Skeletal muscle satellite cell (primary cell): ENCODE measurements at regions not wholly inside any gene's neighbourhood (a gene's known extent, or its start where the extent isn't known, plus 50 kb on each side); places are given as distances from the start of the nearest gene placed in this dataset.

ENCODE experiments used
- H3K27me3 ChIP-seq: 2 replicates; pipeline ENCODE4 v1.7.0; 2013; ENCODE audit warnings: low read length; ENCODE audit not compliant: control insufficient read depth, insufficient read depth
- H3K36me3 ChIP-seq: 2 replicates; pipeline ENCODE4 v1.7.0; 2013; ENCODE audit warnings: mild to moderate bottlenecking, control low read depth, low read length; ENCODE audit not compliant: insufficient read depth
- H3K4me1 ChIP-seq: 2 replicates; pipeline ENCODE4 v1.7.0; 2013; ENCODE audit warnings: low read length; ENCODE audit not compliant: control insufficient read depth, insufficient read depth
- H3K4me2 ChIP-seq: 2 replicates; pipeline ENCODE4 v1.7.0; 2013; ENCODE audit warnings: mild to moderate bottlenecking, low read length
- H3K4me3 ChIP-seq: 2 replicates; pipeline ENCODE4 v1.7.0; 2013; ENCODE audit warnings: low read length
- H3K9ac ChIP-seq: 2 replicates; pipeline ENCODE4 v1.7.0; 2013; ENCODE audit warnings: mild to moderate bottlenecking, low read depth, low read length, moderate library complexity
- H3K9me3 ChIP-seq: replicated peaks from 2 replicates; pipeline ENCODE4 v1.7.0; 2013; ENCODE audit warnings: mild to moderate bottlenecking, control low read depth, low read length

GRCh38 chr2:128979182-128979581, 660.5 kb upstream of the HS6ST1 start:
- H3K36me3 ChIP-seq, result no peaks in the 10 kb centered on the region

DNA sequence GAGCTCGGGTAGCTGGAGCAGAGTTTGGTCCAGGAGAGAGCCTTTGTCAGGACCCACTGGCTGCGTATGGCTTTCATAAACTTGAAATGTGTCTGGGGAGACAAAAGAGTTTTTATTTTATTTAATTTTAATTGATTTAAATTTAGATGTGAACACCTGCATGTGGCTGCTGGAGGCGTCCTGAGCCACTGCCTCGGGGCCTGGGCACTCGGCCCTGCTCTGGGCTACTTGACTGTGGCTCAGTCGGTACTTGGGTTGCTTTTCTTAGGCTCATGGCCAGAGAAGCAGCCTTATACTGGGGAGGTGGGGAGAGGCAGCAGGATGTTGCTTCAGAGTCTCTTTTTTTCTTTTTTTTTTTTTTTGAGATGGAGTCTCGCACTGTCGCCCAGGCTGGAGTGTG, 661.8 kb upstream of the HS6ST1 start:
- no peaks in the 10 kb centered on the region for H3K4me1 ChIP-seq
- H3K27me3 ChIP-seq, result no peaks in the 10 kb centered on the region
- H3K4me2 ChIP-seq, result no peak overlapping the region
- H3K4me3 ChIP-seq, result no peak overlapping the region
- H3K9ac ChIP-seq, result no peak overlapping the region
- H3K36me3 ChIP-seq, result no peaks in the 10 kb centered on the region
- H3K9me3 ChIP-seq, result peaks cover 10% of the 10 kb centered on the region

More at GRCh38 chr2:128979182-128979581, 660.5 kb upstream of the HS6ST1 start:
- Histone ChIP-seq H3K9ac (no peak overlapping the region), H3K4me3 (no peak overlapping the region), H3K27me3 (no peaks in the 10 kb centered on the region), H3K9me3 (peaks cover 10% of the 10 kb centered on the region), H3K4me2 (no peak overlapping the region), H3K4me1 (no peaks in the 10 kb centered on the region)

DNA sequence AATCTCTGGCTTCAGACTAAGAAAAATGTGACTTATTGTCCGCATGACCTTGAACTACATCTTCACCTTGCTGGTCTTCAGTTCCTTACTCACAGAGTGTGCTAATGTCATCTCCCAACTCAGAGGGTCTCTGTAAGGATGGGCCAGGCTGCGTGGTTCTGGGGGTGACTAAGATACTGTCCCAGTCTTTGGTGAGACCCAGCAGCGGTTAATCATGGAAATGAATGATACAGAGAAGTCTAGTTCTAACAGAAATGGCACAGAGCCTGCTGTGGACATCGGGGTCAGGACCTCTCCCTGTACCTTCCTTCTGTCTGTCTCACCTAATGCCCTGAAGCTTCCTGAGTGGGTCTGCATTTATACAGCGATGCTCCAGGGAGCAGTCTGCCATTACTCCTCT, 662.7 kb upstream of the HS6ST1 start:
- Histone ChIP-seq H3K36me3 (no peaks in the 10 kb centered on the region), H3K27me3 (no peaks in the 10 kb centered on the region), H3K9ac (no peak overlapping the region), H3K4me3 (no peak overlapping the region), H3K4me2 (no peak overlapping the region), H3K9me3 (peaks cover 10% of the 10 kb centered on the region), H3K4me1 (no peaks in the 10 kb centered on the region)

DNA sequence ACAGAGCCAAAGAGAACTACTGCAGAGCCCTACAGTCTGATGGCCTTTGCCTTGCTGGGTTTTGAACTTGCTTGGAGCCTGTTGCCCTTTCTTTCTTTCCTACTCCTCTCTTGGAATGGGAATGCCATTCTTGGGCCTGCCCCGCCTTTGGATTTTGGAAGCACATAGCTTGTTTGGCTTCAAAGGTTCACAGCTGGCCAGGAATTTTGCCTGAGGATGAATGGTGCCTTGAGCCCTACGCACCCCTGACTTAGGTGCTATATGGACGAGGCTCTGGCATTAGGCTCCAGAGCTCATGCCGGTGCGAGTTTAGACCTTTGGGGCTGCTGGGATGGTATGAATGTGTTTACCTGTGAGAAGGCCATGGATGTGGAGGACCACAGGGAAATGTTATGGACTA, 663.3 kb upstream of the HS6ST1 start:
- Histone ChIP-seq H3K9ac (no peak overlapping the region), H3K4me2 (no peak overlapping the region), H3K4me3 (no peak overlapping the region), H3K9me3 (peaks cover 10% of the 10 kb centered on the region), H3K4me1 (no peaks in the 10 kb centered on the region), H3K27me3 (no peaks in the 10 kb centered on the region), H3K36me3 (no peaks in the 10 kb centered on the region)

- no peaks in the 10 kb centered on the region for H3K36me3 ChIP-seq
- no peaks in the 10 kb centered on the region for H3K27me3 ChIP-seq
- no peak overlapping the region for H3K4me2 ChIP-seq
- no peak overlapping the region for H3K4me3 ChIP-seq
- H3K4me1 ChIP-seq, result no peaks in the 10 kb centered on the region
- H3K9me3 ChIP-seq, result peaks cover 10% of the 10 kb centered on the region
- H3K9ac ChIP-seq, result no peak overlapping the region
Measured at GRCh38 chr2:128982670-128983069, 664.0 kb upstream of the HS6ST1 start.

DNA sequence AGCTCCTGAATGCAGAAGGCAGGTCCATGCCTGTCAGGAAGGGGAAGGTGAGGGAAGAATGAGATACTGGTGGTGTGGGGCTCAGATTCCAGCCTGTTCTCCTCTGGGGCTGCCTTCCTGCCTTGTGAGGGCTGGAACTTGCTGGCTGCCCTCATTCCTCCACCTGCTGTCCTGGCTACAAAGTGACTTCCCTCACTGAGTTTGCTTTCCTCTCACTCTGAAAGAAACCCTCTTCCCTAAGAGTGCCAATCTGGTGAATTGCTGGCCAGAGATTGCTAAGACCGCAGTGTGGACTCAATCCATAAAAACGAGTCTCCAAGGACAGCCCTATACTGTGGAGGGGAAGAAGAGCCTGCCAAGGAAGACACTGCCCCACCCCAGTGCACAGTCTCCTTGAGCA, 664.4 kb upstream of the HS6ST1 start:
- Histone ChIP-seq H3K4me2 (no peak overlapping the region), H3K9ac (no peak overlapping the region), H3K36me3 (no peaks in the 10 kb centered on the region), H3K4me1 (no peaks in the 10 kb centered on the region), H3K4me3 (no peak overlapping the region), H3K27me3 (no peaks in the 10 kb centered on the region), H3K9me3 (peaks cover 10% of the 10 kb centered on the region)

GRCh38 chr2:128984081-128984480, 665.4 kb upstream of the HS6ST1 start:
- H3K4me3 ChIP-seq, result no peak overlapping the region
- no peaks in the 10 kb centered on the region for H3K4me1 ChIP-seq
- H3K9ac ChIP-seq, result no peak overlapping the region
- H3K27me3 ChIP-seq, result no peaks in the 10 kb centered on the region
- H3K9me3 ChIP-seq, result peaks cover 7% of the 10 kb centered on the region
- H3K4me2 ChIP-seq, result no peak overlapping the region
- no peaks in the 10 kb centered on the region for H3K36me3 ChIP-seq

- H3K36me3 ChIP-seq, result no peaks in the 10 kb centered on the region
Measured at GRCh38 chr2:128984855-128985254, 666.2 kb upstream of the HS6ST1 start.

DNA sequence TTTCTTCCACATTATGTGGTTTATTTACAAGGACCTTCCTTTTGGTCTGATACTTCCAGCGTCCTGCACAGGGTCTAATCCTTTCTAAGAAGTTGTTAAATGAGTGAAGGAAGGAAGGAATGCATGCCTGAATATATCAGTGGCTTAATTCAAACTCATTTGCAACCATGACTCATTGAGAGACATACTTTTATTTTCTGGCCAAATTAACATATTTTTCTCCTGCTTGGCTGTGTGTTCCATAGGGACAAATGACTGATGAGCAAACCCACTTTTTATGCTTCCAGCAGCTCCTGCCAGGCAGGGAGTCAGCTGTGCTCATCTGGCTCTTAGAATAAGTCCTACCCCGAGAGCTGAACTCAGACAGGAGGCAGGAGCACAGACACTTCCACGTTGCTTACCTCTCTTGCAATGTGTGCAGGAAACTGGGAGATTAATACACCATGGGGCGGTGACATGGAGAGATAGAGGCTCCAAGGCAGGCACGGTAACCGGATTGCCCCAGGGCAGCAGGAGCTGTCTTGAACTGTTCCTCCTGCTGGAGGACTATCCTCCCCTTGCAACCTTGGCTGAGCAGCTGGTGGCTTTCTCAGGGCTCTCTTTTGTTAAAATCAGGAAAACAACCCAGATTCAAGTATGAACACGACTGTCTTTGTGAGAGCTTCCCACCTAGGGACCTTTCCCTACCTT, 667.5 kb upstream of the HS6ST1 start:
- no peak overlapping the region for H3K9ac ChIP-seq
- H3K9me3 ChIP-seq, result peaks cover 4% of the 10 kb centered on the region
- no peaks in the 10 kb centered on the region for H3K27me3 ChIP-seq
- H3K36me3 ChIP-seq, result no peaks in the 10 kb centered on the region
- H3K4me1 ChIP-seq, result no peaks in the 10 kb centered on the region
- no peak overlapping the region for H3K4me3 ChIP-seq
- no peak overlapping the region for H3K4me2 ChIP-seq

More at GRCh38 chr2:128984855-128985254, 666.2 kb upstream of the HS6ST1 start:
- H3K4me1 ChIP-seq, result no peaks in the 10 kb centered on the region
- no peak overlapping the region for H3K4me3 ChIP-seq
- peaks cover 7% of the 10 kb centered on the region for H3K9me3 ChIP-seq
- H3K4me2 ChIP-seq, result no peak overlapping the region
- no peaks in the 10 kb centered on the region for H3K27me3 ChIP-seq
- H3K9ac ChIP-seq, result no peak overlapping the region

DNA sequence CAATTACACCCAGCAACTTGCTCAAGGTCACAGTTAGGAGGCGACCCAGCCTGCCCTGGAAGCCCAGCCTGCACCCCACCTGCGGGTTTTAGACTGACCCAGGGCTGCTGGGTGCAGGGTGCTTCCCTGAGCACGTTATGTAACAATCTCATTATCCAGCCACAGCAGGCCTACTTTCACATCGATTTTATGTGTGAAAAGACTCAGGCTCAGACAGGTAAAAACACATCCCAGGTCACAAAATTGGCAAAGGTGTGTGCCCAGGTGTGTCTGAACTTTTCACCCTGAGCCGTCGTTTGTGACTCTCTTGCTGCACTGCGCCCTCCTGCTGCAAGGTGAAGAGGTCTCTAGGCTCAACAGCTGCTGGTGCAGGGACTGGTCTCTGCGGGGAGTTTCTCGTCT, 668.2 kb upstream of the HS6ST1 start:
- Histone ChIP-seq H3K36me3 (no peaks in the 10 kb centered on the region), H3K4me3 (no peak overlapping the region), H3K4me1 (no peaks in the 10 kb centered on the region), H3K9ac (no peak overlapping the region), H3K4me2 (no peak overlapping the region), H3K9me3 (no peaks in the 10 kb centered on the region), H3K27me3 (no peaks in the 10 kb centered on the region)

GRCh38 chr2:128988326-128988725, 669.7 kb upstream of the HS6ST1 start:
- H3K9me3 ChIP-seq, result no peaks in the 10 kb centered on the region
- no peak overlapping the region for H3K4me2 ChIP-seq
- H3K27me3 ChIP-seq, result no peaks in the 10 kb centered on the region
- no peak overlapping the region for H3K4me3 ChIP-seq
- H3K36me3 ChIP-seq, result no peaks in the 10 kb centered on the region
- no peak overlapping the region for H3K9ac ChIP-seq
- no peaks in the 10 kb centered on the region for H3K4me1 ChIP-seq

- Histone ChIP-seq H3K27me3 (no peaks in the 10 kb centered on the region), H3K9ac (no peak overlapping the region), H3K4me3 (no peak overlapping the region), H3K36me3 (no peaks in the 10 kb centered on the region), H3K4me2 (no peak overlapping the region), H3K4me1 (no peaks in the 10 kb centered on the region), H3K9me3 (no peaks in the 10 kb centered on the region)
Measured at GRCh38 chr2:128988967-128989366, 670.3 kb upstream of the HS6ST1 start.
